Spinal cord (tissue), 9 donors: ENCODE measurements at regions not wholly inside any gene's neighbourhood (a gene's known extent, or its start where the extent isn't known, plus 50 kb on each side); places are given as distances from the start of the nearest gene placed in this dataset.

Experiments
- DNase-seq, 6 donors: peaks; one replicate each; pipeline versions ENCODE4 v3.0.0 to v3.0.0-alpha.2; 2013 to 2015; ENCODE audit warnings: low spot score in 6 of 6, low read depth in 4 of 6
- H3K27ac ChIP-seq: one replicate; pipeline ENCODE4 v1.5.1; 2013; ENCODE audit warnings: low read depth, low read length, control low read depth
- H3K27me3 ChIP-seq: one replicate; pipeline ENCODE4 v1.6.1; 2013; ENCODE audit warnings: low read length; ENCODE audit not compliant: control insufficient read depth, insufficient read depth
- H3K36me3 ChIP-seq: one replicate; pipeline ENCODE4 v1.6.1; 2013; ENCODE audit warnings: low read length; ENCODE audit not compliant: control insufficient read depth, insufficient read depth
- H3K4me1 ChIP-seq: one replicate; pipeline ENCODE4 v1.6.1; 2013; ENCODE audit warnings: low read length; ENCODE audit not compliant: control insufficient read depth, insufficient read depth
- H3K4me3 ChIP-seq: one replicate; pipeline ENCODE4 v1.5.1; 2013; ENCODE audit warnings: low read depth, low read length, control low read depth
- H3K9me3 ChIP-seq: one replicate; pipeline ENCODE4 v1.6.1; 2013; ENCODE audit warnings: low read length; ENCODE audit not compliant: control insufficient read depth, insufficient read depth
- WGBS: methylation state at CpG from one replicate; pipeline ENCODE4 v1.1.5; 2013; ENCODE audit warnings: missing lambda C conversion rate; ENCODE audit not compliant: insufficient coverage; 5-methylcytosine and 5-hydroxymethylcytosine counted together
- donor health status: healthy.

GRCh38 chr5:66324357-66324756 lies 180.3 kb downstream of the SREK1 start:
- no peaks in the 10 kb centered on the region for H3K9me3 ChIP-seq
- H3K4me1 ChIP-seq: peaks cover 4% of the 10 kb centered on the region
- H3K4me3 ChIP-seq: no peak overlapping the region
- H3K27ac ChIP-seq: no peak overlapping the region
- WGBS: 15% methylated on average over 1 of the region's 1 CpG
- H3K27me3 ChIP-seq: no peaks in the 10 kb centered on the region
- peak in 1 of 6 donors; percentile 60 for DNase-seq
- no peaks in the 10 kb centered on the region for H3K36me3 ChIP-seq

- H3K27me3 ChIP-seq: no peaks in the 10 kb centered on the region
- H3K36me3 ChIP-seq: no peaks in the 10 kb centered on the region
- H3K4me1 ChIP-seq: peaks cover 4% of the 10 kb centered on the region
- no peak overlapping the region for H3K4me3 ChIP-seq
- no peak overlapping the region for H3K27ac ChIP-seq
- no peaks in the 10 kb centered on the region for H3K9me3 ChIP-seq
- no CpG with 5 or more reads among the region's 1 CpG for WGBS
- DNase-seq: no peak
Observed at GRCh38 chr5:66326276-66326675, 182.2 kb downstream of the SREK1 start.

GRCh38 chr5:66327008-66327407 lies 182.9 kb downstream of the SREK1 start:
- DNase-seq: peak in 1 of 6 donors; percentile 48
- H3K4me3 ChIP-seq: no peak overlapping the region
- WGBS: 91% methylated on average over 2 of the region's 2 CpGs
- no peak overlapping the region for H3K27ac ChIP-seq
- peaks cover 4% of the 10 kb centered on the region for H3K4me1 ChIP-seq
- H3K36me3 ChIP-seq: no peaks in the 10 kb centered on the region
- H3K27me3 ChIP-seq: no peaks in the 10 kb centered on the region
- no peaks in the 10 kb centered on the region for H3K9me3 ChIP-seq

- Histone ChIP-seq H3K4me1 (no peaks in the 10 kb centered on the region), H3K27me3 (no peaks in the 10 kb centered on the region), H3K27ac (no peak overlapping the region), H3K36me3 (no peaks in the 10 kb centered on the region), H3K4me3 (no peak overlapping the region), H3K9me3 (no peaks in the 10 kb centered on the region)
- no peak for DNase-seq
- WGBS: 82% methylated on average over 3 of the region's 3 CpGs
Observed at GRCh38 chr5:66329078-66329477, 185.0 kb downstream of the SREK1 start.

- Histone ChIP-seq H3K27me3 (no peaks in the 10 kb centered on the region), H3K27ac (no peak overlapping the region), H3K4me1 (peaks cover 3% of the 10 kb centered on the region), H3K36me3 (no peaks in the 10 kb centered on the region), H3K9me3 (no peaks in the 10 kb centered on the region), H3K4me3 (no peak overlapping the region)
- 74% methylated on average over 3 of the region's 3 CpGs for WGBS
- no peak for DNase-seq
Observed at GRCh38 chr5:66333192-66333591, 189.1 kb downstream of the SREK1 start.

GRCh38 chr5:66337626-66338226 lies 193.6 kb downstream of the SREK1 start:
- Histone ChIP-seq H3K4me1 (peaks cover 3% of the 10 kb centered on the region), H3K36me3 (no peaks in the 10 kb centered on the region), H3K27me3 (no peaks in the 10 kb centered on the region), H3K4me3 (no peak overlapping the region), H3K9me3 (no peaks in the 10 kb centered on the region), H3K27ac (no peak overlapping the region)
- peak in 2 of 6 donors; percentile 19 to 49 for DNase-seq
- 71% methylated on average over 8 of the region's 11 CpGs for WGBS

- no peak for DNase-seq
- H3K9me3 ChIP-seq: no peaks in the 10 kb centered on the region
- 60% methylated on average over 1 of the region's 2 CpGs for WGBS
- H3K27me3 ChIP-seq: no peaks in the 10 kb centered on the region
- peaks cover 3% of the 10 kb centered on the region for H3K4me1 ChIP-seq
- H3K27ac ChIP-seq: no peak overlapping the region
- no peaks in the 10 kb centered on the region for H3K36me3 ChIP-seq
- H3K4me3 ChIP-seq: no peak overlapping the region
Observed at GRCh38 chr5:66338828-66339227, 194.7 kb downstream of the SREK1 start.

GRCh38 chr5:66339896-66340295 lies 195.8 kb downstream of the SREK1 start:
- no peaks in the 10 kb centered on the region for H3K36me3 ChIP-seq
- WGBS: no CpG with 5 or more reads among the region's 1 CpG
- H3K4me3 ChIP-seq: no peak overlapping the region
- H3K27ac ChIP-seq: no peak overlapping the region
- DNase-seq: no peak
- H3K27me3 ChIP-seq: no peaks in the 10 kb centered on the region
- peaks cover 3% of the 10 kb centered on the region for H3K4me1 ChIP-seq
- H3K9me3 ChIP-seq: no peaks in the 10 kb centered on the region

- H3K27me3 ChIP-seq: no peaks in the 10 kb centered on the region
- H3K27ac ChIP-seq: no peak overlapping the region
- no peak overlapping the region for H3K4me3 ChIP-seq
- no peaks in the 10 kb centered on the region for H3K36me3 ChIP-seq
- H3K9me3 ChIP-seq: no peaks in the 10 kb centered on the region
- WGBS: no CpG with 5 or more reads among the region's 1 CpG
- no peak for DNase-seq
- peaks cover 3% of the 10 kb centered on the region for H3K4me1 ChIP-seq
Observed at GRCh38 chr5:66340786-66341185, 196.7 kb downstream of the SREK1 start.

GRCh38 chr5:66342341-66342880 lies 198.3 kb downstream of the SREK1 start:
- no peak for DNase-seq
- Histone ChIP-seq H3K4me3 (no peak overlapping the region), H3K9me3 (no peaks in the 10 kb centered on the region), H3K27me3 (no peaks in the 10 kb centered on the region), H3K36me3 (no peaks in the 10 kb centered on the region), H3K4me1 (peaks cover 3% of the 10 kb centered on the region), H3K27ac (no peak overlapping the region)
